K562 (cell line): ENCODE measurements at regions not wholly inside any gene's neighbourhood (a gene's known extent, or its start where the extent isn't known, plus 50 kb on each side); places are given as distances from the start of the nearest gene placed in this dataset.

Experiments
- ATAC-seq: fragments of 200-7000 bp; cut with Tn5 transposase; 3 replicates; pipeline ENCODE4 v1.9.1; 2020; ENCODE audit warnings: moderate library complexity
- BruUV-seq: library from RNA; stranded (reverse); fragments of 400-500 nt; replicated peaks from 2 replicates; lab custom pipeline; 2021; lab: Mats Ljungman, UMichigan
- CTCF ChIA-PET: fragments of 300-600 bp; formaldehyde crosslinking; extraction: SDS; loops from one replicate; lab custom pipeline; 2021; ENCODE audit warnings: low intra/inter-chr PET ratio; lab: Yijun Ruan, JAX
- POLR2A ChIA-PET: fragments of 300-600, 350-650 bp; sonication (Branson Sonifier 250); formaldehyde crosslinking; extraction: SDS; loops from one replicate; lab custom pipeline; 2021; ENCODE audit warnings: antibody characterized with exemption, inconsistent platforms; lab: Yijun Ruan, JAX
- DNase-seq, 4 experiments: peaks; one replicate each; pipeline versions ENCODE4 v3.0.0 to v3.0.0-alpha.2; 2011 to 2018; ENCODE audit warnings: low spot score in 3 of 4, mixed read lengths in 3 of 4; ENCODE audit errors: extremely low read depth in 1 of 4
- FAIRE-seq: peaks from 2 replicates; lab custom pipeline; 2011; peaks lifted over from hg19 to GRCh38; lab: Jason Lieb, UNC
- H2AFZ ChIP-seq: 2 replicates; pipeline ENCODE4 v1.6.0; 2011; ENCODE audit warnings: low read depth, low read length, control low read depth, inconsistent platforms
- H3K27ac ChIP-seq: fragments of 200-600 bp; 3 replicates; pipeline ENCODE4 v1.8.0; 2011; ENCODE audit warnings: low read depth, mild to moderate bottlenecking, control low read depth, inconsistent platforms, low read length, moderate library complexity, mixed read lengths; ENCODE audit errors: extremely low read depth
- H3K27me3 ChIP-seq, 2 experiments: fragments of 300-600 bp in 1 of 2; 2 replicates in 1 of 2; 3 replicates in 1 of 2; pipeline versions ENCODE4 v1.6.0 to v1.8.0; 2011; ENCODE audit warnings: inconsistent platforms in 2 of 2, low read length in 2 of 2, mild to moderate bottlenecking in 1 of 2, mixed read lengths in 1 of 2, moderate library complexity in 1 of 2; ENCODE audit not compliant: control insufficient read depth in 2 of 2, insufficient read depth in 2 of 2
- H3K36me3 ChIP-seq: fragments of 300-600 bp; 3 replicates; pipeline ENCODE4 v1.8.0; 2011; ENCODE audit warnings: mild to moderate bottlenecking, low read length, inconsistent platforms; ENCODE audit not compliant: control insufficient read depth, insufficient read depth
- H3K4me1 ChIP-seq, 2 experiments: fragments of 200-600 bp in 1 of 2; replicated peaks in 1 of 2; 2 replicates in 1 of 2; 3 replicates in 1 of 2; pipeline versions ENCODE4 v1.5.1 to v1.8.0; 2011; ENCODE audit warnings: inconsistent platforms in 2 of 2, low read length in 2 of 2, mild to moderate bottlenecking in 1 of 2, mixed read lengths in 1 of 2, moderate library complexity in 1 of 2; ENCODE audit not compliant: control insufficient read depth in 2 of 2, insufficient read depth in 2 of 2
- H3K4me2 ChIP-seq: 2 replicates; pipeline ENCODE4 v1.6.1; 2011; ENCODE audit warnings: low read length, control low read depth, inconsistent platforms, mixed read lengths; ENCODE audit not compliant: insufficient read depth
- H3K4me3 ChIP-seq: fragments of 200-600 bp; sonication (generic), shearing (Covaris generic); 2 replicates; pipeline ENCODE4 v1.5.1; 2016; ENCODE audit warnings: control low read depth, inconsistent platforms
- H3K79me2 ChIP-seq: fragments of 200-600 bp; 3 replicates; pipeline ENCODE4 v1.8.0; 2011; ENCODE audit warnings: low read length, inconsistent platforms; ENCODE audit not compliant: control insufficient read depth, insufficient read depth
- H3K9ac ChIP-seq, 2 experiments: 2 replicates each; pipeline versions ENCODE4 v1.6.0 to v1.6.1; 2011; ENCODE audit warnings: low read depth in 2 of 2, low read length in 2 of 2, control low read depth in 1 of 2, inconsistent platforms in 1 of 2, mild to moderate bottlenecking in 1 of 2, mixed read lengths in 1 of 2; ENCODE audit not compliant: insufficient read depth in 1 of 2
- H3K9me1 ChIP-seq: one replicate; pipeline ENCODE4 v1.6.0; 2011; ENCODE audit warnings: inconsistent platforms, mild to moderate bottlenecking, low read length, moderate library complexity; ENCODE audit not compliant: control insufficient read depth, insufficient read depth
- H3K9me3 ChIP-seq: replicated peaks from 2 replicates; pipeline ENCODE4 v1.5.1; 2011; ENCODE audit warnings: low read depth, low read length, inconsistent platforms; ENCODE audit not compliant: control insufficient read depth, insufficient read depth
- H4K20me1 ChIP-seq: replicated peaks from 2 replicates; pipeline ENCODE4 v1.6.1; 2011; ENCODE audit warnings: low read length, inconsistent platforms, mixed read lengths; ENCODE audit not compliant: control insufficient read depth, insufficient read depth
- SAP30 ChIP-seq: fragments of 200-600 bp; sonication (generic); IDR thresholded peaks from 2 replicates; pipeline ENCODE4 v1.6.1; 2012; ENCODE audit warnings: borderline replicate concordance, low read depth, mild to moderate bottlenecking, moderate library complexity, low read length, control low read depth, inconsistent platforms; ENCODE audit not compliant: insufficient read depth, poor library complexity, severe bottlenecking
- ZBTB11 ChIP-seq, 3 experiments: fragments of 200-800 bp in 1 of 3; fragments of 250-450 bp in 1 of 3; fragments of 450-650 bp in 1 of 3; sonication (Bioruptor Pico) in 1 of 3; sonication (Bioruptor generic) in 1 of 3; formaldehyde crosslinking in 1 of 3; IDR thresholded peaks; 2 replicates each; pipeline versions ENCODE4 v1.6.1 to v1.8.0; 2016 to 2022; ENCODE audit warnings: mild to moderate bottlenecking in 2 of 3, missing genetic modification characterization in 2 of 3, missing compliant biosample characterization in 1 of 3, moderate library complexity in 1 of 3
- WGBS: fragments of 100-300 bp; shearing (Covaris generic); methylation state at CpG from one replicate; pipeline ENCODE4 v1.1.6; 2016; ENCODE audit warnings: low coverage, mixed read lengths; ENCODE audit not compliant: insufficient coverage; ENCODE audit errors: missing lambda C conversion rate; 5-methylcytosine and 5-hydroxymethylcytosine counted together
- in situ Hi-C: fragments of 300-500 bp; cut with MboI; formaldehyde crosslinking; loops from 4 replicates; pipeline ENCODE4 v1.15.0; 2018; ENCODE audit warnings: inconsistent platforms, mixed read lengths
- intact Hi-C: fragments of 100-400 bp; cut with micrococcal nuclease; formaldehyde crosslinking; loops from 2 replicates; pipeline ENCODE4 v1.14.2; 2022

DNA sequence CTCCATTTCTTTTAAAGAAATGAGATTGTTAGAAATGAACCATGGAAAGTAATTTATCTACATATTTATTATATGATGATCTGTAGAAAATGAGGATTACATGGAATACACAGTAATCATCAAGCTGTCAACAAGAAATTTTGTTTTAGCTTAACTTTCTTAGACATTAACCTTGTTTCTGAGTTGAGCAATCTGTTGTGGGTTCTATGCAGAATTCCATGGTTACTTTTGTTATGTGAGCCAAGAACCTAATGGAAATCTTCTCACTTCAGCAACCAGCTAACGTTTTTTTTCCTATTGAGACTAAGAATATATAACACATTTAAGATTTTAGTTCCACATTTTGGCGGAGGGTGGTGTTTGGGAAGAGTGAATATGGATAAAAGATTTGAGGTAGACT, 136.1 kb upstream of the SLC4A4 start:
- no peaks in the 10 kb centered on the region for H3K79me2 ChIP-seq
- H3K27me3 ChIP-seq = no peaks in the 10 kb centered on the region
- intact Hi-C loops = no loop called here
- 11% methylated on average over 2 of the region's 2 CpGs for WGBS
- H3K4me2 ChIP-seq = no peak overlapping the region
- H3K36me3 ChIP-seq = no peaks in the 10 kb centered on the region
- TF ChIP-seq SAP30 = no peak
- 0 out of 6 replicates have a peak, but pooled peaks of 1 of the 3 experiments have one; percentile 8 for TF ChIP-seq ZBTB11 (CRISPR knock-in tag; IDR thresholded peaks at IDR 0.05)
- TF ChIP-seq, all 486 proteins: peak for 1
- in situ Hi-C loops = no loop called here
- FAIRE-seq (no peak), DNase-seq (no peak), ATAC-seq (no peak)
- no TSS peak for BruUV-seq
- ChIA-PET CTCF (no interaction called here), POLR2A (interaction anchor here (0.7 kb wide), 1 partner anchor 470 kb away, joined by 3 read pairs; no protein-coding TSS in a partner anchor)
- Histone ChIP-seq H3K9me3 (no peaks in the 10 kb centered on the region), H3K9me1 (no peaks in the 10 kb centered on the region), H2AFZ (peak overlapping the region; percentile 53), H3K4me3 (no peak overlapping the region), H3K9ac (no peak overlapping the region), H3K27ac (no peak overlapping the region; the same call in 2 of the 3 replicates), H3K4me1 (peaks cover 0 to 22% of the 10 kb centered on the region in 2 experiments; a peak in 4 of 5 replicates), H4K20me1 (no peaks in the 10 kb centered on the region)
